Superior temporal gyrus (tissue), 1 donor: ENCODE measurements at regions not wholly inside any gene's neighbourhood (a gene's known extent, or its start where the extent isn't known, plus 50 kb on each side); places are given as distances from the start of the nearest gene placed in this dataset.
"Not testable (repeated sequence)": the region's sequence is repeated elsewhere in the genome, so short reads cannot be mapped to it uniquely, and the experiment has no call there.

Experiments
- DNase-seq: peaks from one replicate; pipeline ENCODE4 v3.0.0-alpha.2; 2016; ENCODE audit errors: extremely low spot score

DNA sequence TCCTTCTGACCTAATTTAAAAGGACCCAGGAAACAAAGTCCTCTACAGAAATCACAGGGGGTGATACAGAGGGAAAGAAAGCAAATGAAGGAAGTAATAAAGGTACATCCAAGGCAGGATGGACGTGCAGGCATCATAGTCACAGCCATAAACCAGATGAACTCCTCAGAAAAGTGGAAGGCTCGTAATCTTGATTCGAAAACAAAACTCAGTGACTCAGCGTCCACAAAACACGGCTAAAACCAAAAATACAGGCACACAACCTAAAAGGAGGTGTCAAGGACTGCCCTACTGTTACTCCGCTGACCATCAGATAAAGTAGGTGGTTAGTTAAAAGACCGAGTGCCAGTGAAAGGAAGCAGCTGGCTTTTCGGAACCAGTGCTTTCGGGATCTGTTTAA, 81.5 kb downstream of the TRIM69 start:
- not testable (repeated sequence) for DNase-seq

- not testable (repeated sequence) for DNase-seq
Observed at GRCh38 chr15:44819331-44819987, 83.1 kb downstream of the TRIM69 start.

- DNase-seq: not testable (repeated sequence)
Observed at GRCh38 chr15:44820535-44820934, 84.2 kb downstream of the TRIM69 start.

DNA sequence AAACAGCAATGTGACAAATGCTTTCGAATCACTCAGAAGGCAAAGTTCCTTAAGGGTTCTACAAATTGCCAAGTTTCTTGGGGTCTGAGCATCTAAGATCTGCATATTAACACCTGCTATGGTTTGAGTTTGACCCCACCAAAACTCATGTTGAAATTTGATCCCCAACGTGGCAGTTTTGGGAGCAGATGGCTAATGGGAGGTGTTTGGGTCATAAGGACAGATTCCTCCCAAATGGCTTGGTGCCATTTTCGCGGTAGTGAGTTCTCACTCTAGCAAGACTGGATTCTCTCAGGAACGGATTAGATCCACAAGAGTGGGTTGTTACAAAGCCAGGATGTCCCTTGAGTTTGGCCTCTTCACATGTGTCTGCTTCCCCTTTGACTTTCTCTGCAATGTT, 84.6 kb downstream of the TRIM69 start:
- DNase-seq: not testable (repeated sequence)

DNA sequence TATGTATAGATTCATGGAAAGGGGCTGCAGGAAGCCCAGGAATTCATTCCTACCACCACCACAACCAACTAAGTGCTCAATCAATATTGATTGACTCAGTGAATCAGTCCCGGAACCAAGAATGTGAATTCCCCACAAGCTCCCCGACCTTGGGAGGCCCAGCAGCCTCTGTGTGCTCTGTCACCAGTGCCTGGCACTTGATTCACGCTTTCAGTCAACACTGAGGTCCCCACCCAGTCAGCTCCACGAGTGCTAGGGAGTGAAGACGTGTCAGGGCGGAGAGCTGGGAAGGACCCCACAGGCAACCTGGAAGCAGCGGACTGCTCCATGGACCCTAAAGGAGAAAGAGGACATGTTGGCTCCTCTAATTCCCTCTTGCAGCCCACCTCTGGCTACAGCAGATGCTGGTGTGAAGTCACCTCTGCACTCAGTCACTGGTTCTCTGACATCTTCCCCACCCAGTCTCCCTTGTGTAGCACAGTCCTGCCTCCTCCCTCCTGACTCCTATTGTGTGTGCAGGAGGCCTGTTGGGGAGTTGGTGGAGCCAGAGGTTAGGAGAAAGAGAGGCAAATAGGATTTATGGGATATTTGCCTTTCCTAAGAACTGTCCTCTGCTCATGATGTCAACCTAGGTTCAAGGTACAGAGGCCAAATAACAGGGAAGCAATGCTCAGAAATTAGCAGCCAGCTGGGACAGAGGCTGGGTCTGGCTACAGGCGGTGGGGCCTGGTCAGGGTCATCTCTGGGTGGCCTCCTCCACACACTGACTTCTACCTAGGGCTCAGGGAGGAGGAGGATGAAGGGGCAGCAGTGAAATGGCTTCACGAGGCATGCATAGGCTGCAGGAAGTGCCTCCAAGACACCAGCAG, 88.2 kb downstream of the TRIM69 start:
- not testable (repeated sequence) for DNase-seq

DNA sequence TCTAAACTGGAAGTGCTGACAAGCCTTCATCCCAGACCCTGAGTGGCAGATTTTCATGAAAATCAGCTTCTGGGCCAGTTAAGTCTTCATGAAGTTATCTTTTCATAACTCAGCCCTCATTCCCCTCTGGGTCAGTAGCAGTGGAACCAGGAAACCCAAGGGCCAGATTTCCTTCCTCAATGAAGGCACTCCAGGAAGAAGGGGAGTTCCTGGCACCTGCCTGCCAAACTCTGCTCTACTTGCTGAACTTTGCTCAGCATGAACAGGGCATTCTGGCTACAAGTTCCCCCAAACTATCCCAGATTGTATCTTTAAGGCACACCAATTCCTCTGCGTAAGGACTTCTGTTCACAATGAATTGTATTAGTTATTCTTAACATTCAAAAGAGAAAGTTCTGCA, 90.3 kb downstream of the TRIM69 start:
- not testable (repeated sequence) for DNase-seq

GRCh38 chr15:44828229-44828914, 92.0 kb downstream of the TRIM69 start:
- DNase-seq: not testable (repeated sequence)

DNA sequence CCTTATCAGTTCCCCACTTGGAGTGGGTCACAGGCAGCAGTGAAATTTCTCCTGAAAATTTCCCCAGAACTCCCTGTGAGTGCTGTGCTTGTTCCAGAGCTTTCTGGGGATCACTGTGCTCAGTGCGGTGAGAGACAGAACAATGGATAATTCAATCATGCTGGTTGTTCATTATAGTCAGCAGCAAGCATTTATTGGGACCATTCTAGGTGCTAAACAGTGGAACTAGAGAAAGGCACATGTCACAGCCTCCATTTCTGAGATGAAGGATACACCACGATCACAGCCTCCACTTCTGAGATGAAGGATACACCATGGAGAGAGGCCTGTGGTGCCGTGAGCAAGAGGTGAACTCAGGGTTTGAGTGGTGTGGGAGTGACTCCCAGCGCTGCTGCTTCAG, 92.8 kb downstream of the TRIM69 start:
- peak; percentile 41 for DNase-seq

- not testable (repeated sequence) for DNase-seq
Observed at GRCh38 chr15:44830692-44831408, 94.5 kb downstream of the TRIM69 start.

DNA sequence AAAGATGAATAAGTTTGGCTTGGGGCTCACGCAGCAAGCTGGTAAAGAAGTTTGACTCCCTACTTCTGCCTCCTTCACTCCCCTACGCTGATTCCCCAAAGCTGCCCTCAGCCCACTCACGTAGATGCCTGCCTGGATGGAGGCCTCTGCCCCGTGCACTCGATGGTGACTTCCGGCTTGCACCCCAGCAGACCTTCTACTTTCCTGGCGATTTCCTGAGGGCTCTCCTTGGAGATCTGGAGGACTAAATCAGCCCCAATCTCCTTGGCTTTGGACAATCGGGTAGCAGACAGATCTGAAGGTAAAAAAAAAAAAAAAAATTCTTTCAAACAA, 95.0 kb downstream of the TRIM69 start:
- not testable (repeated sequence) for DNase-seq

GRCh38 chr15:44832133-44832532, 95.8 kb downstream of the TRIM69 start:
- not testable (repeated sequence) for DNase-seq

DNA sequence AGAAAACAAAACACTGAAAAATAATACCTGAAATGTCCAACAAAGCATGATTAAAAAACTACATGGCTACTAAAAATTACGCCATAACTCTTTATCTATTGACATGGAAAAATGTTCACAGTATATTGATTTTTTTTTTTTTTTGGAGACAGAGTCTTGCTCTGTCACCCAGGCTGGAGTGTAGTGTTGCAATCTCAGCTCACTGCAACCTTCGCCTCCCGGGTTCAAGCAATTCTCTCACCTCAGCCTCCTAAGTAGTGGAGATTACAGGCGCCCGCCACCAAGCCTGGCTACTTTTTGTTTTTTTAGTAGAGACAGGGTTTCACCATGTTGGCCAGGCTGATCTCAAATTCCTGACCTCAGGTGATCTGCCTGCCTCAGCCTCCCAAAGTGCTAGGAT, 96.8 kb downstream of the TRIM69 start:
- DNase-seq: not testable (repeated sequence)

- DNase-seq: not testable (repeated sequence)
Observed at GRCh38 chr15:44833761-44834160, 97.4 kb downstream of the TRIM69 start.

GRCh38 chr15:44835082-44835481, 98.8 kb downstream of the TRIM69 start:
- not testable (repeated sequence) for DNase-seq

GRCh38 chr15:44836094-44836493, 99.8 kb downstream of the TRIM69 start:
- no peak for DNase-seq

- DNase-seq: not testable (repeated sequence)
Observed at GRCh38 chr15:44838929-44839328, 102.6 kb downstream of the TRIM69 start.

DNA sequence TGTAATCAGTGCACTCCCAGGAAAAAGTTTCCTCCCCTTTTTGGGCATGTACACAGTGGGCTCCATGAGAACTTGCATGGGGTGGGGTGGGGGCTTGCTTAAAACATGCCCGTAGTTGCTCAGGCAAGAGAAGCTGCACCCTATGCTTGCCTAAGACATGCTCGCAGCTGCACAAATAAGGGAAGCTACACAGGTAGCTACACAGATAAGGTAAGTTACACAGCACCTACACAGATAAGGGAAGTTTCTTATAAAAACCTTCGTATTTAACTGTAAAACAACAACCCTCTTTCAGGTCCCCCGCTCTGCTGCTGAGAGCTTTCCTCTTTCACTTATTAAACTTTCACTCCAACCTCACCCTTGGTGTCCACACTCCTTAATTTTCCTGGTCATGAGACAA, 105.4 kb downstream of the TRIM69 start:
- DNase-seq: not testable (repeated sequence)

- not testable (repeated sequence) for DNase-seq
Observed at GRCh38 chr15:44842883-44843282, 106.6 kb downstream of the TRIM69 start.

DNA sequence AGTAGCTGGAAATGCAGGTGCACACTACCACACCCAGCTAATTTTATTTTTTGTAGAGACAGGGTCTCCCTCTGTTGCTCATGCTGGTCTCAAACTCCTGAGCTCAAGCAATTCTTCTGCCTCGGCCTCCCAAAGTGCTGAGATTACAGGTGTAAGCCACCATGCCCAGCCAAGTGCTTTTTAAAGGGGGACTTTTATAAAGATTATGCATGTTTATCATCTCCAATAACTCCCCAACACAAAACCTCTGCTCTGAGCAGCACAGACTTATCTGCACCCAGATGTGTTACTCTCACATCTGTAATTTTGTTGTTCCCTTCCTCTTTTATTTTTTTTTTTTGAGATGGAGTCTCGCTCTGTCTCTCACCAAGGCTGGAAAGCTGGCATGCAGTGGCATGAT, 108.6 kb downstream of the TRIM69 start:
- DNase-seq: not testable (repeated sequence)

DNA sequence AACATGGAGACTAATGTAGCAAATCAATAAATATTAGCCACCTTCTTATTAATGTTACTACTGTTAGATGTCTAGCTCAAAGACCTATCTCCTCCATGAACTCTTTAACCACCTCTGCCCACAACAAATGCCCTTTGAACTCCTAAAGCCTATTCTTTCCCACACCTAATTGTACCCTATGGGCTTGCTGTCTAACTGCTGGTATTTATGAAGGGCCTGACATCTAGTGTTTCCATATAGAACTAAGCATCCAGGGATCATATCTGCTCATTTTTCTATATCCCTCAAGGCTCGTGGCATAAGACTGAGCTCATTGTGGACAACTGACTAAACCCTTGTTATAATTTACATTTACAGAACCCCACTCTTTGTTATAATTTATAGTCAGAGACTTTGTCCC, 109.8 kb downstream of the TRIM69 start:
- DNase-seq: not testable (repeated sequence)

GRCh38 chr15:44847555-44847954, 108.9 kb upstream of the TERB2 start:
- not testable (repeated sequence) for DNase-seq

DNA sequence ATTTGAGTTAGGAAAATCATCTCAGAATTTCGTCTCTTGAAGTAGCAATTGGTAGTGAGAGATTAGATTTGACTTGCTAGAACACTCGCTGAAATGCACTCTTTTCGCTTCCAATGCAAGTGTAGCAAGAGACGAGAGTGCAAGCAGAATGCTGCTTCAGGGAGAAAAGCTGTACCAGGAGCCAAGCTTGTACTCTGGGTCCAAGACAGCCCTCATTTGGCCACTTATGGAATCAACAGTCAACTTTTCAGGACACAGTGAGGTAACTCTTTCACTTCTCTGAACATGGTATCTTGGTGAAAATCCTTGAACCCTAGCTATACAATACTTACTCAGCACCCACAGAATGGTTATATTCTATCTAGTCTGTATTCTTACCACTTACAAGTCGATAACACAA, 107.6 kb upstream of the TERB2 start:
- DNase-seq: not testable (repeated sequence)
